ENCODE measurements at regions not wholly inside any gene's neighbourhood (a gene's known extent, or its start where the extent isn't known, plus 50 kb on each side); places are given as distances from the start of the nearest gene placed in this dataset.
A peak's percentile ranks its signal among the peaks of the same experiment; 100 is the strongest.

DNA sequence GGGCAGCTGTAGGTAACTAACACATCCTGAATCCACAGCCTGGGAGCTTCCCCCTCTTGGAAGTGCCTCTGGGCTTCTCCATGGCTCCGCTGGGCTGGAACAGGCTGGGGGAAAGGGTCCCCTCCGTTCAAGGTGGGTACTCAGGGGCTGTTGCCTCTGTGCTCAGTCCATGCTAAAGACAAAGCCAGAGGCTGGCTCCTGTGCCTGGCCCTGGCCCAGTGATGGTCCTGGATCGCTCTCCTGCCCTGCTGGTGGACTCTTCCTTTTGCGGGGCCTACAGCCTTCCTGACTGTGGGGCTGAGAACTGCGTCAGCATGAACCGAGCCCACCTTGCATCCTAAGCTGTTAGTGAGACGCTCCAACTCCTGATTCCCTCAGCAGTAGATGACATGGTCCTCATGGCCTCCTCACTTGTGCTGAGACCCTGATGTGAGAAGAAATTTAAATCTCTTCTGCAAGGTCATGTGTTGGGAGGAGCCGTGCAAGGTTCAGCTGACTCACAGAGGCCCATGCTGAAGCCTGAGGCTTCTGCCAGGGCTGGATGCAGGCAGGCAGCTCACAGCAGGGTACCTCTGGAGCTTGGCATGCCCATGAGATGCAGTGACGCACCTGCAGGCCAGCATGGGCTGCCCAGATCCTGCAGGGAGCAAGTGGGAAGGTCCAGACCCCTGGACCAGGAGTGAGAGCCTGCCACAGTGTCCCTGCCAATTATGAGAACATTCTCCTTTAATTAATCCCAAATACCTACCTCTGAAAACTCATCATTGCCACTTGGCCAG is 1285.5 kb downstream of the TBC1D22A start:
- no peak for DNase-seq (ENCODE audit: low read depth in 2 of 3, low spot score in 2 of 3)

DNA sequence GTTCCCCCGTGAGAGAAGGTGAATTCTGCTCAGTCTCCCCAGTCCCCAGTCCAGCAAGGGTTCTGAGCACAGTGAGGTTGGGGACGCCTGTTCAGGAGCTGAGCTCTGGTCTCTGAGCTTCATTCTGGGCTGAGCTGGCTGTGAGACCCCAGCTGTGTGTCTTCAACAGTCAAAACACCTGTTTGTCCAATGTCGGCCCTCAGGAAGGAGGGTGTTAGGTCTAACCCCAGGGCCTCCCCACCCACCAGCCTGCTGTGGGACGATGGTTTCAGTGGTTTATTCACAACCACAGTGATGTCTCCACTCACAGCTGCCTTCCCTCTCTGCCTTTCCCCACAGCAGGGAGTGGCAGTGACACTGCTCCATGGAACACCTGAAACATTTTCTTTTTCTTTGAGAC is 1282.9 kb downstream of the TBC1D22A start:
- peak in 1 of 3 donors; percentile 9 for DNase-seq (ENCODE audit: low read depth in 2 of 3, low spot score in 2 of 3)

DNA sequence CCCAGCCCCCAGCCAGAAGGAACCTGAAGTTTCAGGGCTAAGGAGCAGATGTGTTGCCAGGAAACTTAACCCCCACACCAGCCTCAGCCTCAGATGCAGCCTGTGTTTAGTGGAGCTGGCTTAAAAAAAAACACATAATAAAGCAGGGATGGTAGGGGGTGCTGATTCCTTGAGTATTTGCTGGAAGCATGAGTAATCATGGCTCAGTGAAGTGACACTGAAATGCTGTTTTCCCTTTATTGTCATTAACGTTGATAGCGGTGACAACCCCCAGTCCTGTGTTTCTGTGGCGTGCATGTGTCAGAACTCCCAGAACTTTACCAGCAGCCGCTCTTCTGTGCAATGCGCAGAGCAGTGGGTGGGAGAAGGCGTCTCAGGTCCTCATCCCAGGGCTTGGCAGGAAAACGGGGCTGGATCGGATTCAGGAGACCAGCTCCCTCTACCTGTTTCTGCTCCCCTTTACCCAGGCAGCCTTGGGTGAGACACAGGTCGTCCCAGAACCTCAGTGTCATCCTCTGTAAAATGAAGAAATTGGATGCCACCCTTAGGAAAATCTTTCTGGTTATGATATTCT is 1282.1 kb downstream of the TBC1D22A start:
- no peak for DNase-seq (ENCODE audit: low read depth in 2 of 3, low spot score in 2 of 3)

DNA sequence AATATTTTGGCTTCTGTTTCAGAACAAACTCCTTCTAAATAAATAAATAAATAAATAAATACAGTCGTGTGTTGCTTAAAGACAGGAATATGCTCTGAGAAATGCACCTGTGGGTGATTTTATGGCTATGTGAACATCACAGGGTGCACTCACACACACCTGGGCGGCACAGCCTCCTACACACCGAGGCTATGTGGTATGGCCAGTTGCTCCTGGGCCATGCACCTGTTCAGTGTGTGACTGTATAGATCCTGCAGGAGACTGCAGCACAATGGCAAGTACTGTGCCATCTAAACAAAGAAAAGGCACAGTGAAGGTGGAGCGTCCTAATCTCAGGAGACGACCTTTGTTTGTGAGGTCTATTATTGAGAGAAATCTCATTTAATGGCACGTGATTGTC is 1281.1 kb downstream of the TBC1D22A start:
- no peak for DNase-seq (ENCODE audit: low read depth in 2 of 3, low spot score in 2 of 3)

DNA sequence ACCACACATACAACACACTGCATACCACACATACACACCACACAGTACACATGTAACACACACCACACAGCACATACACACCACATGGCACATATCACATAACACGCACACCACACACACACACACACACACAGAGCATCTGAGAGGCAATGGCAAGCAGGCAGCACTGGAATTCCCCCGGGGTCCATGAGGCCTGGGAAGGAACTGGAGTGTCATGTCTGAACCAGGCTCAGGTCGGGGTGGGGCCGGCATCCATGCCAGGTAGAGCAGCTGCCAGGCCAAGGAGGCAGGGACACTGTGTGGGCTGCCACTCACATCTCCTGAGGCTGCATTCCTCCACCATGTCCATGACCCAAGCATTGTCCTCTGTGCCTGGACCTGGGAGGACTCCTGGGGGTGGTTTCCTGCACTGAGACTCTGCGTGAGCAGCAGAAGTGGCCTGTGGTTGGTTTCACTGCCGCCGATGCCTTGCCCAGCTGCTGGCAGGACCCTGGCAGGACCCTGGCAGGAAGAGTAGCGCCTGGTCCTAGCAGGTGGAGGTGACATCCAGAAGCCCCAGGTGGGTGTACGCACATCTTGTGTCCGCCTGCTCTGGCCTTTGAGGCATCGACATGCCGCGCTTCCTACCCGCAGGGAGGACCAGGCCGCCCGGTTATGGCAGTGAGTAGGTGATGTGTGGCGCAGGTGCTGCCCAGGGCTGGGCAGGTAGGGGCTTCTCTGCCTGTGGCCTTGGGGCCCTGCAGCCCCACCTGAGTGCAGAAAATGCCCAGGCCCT is 1280.4 kb downstream of the TBC1D22A start:
- DNase-seq (ENCODE audit: low read depth in 2 of 3, low spot score in 2 of 3) = no peak

DNA sequence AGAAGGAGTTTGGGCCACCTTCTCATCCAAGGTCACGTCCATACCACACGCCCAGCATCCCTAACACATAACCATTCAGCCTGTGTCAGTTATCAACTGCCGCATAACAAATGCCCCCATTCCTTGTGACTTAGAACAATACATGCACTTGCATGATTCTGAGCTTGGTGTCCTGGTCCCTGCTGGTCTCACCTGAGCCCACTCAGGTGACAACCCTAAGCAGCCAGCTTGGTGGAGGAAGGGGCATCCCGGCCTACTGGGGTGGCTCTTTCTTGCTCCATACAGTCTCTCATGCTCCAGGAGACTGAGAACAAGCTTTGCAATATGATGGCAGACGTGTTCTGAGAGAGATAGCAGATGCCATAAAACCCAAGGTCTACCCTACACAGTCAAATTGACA is 1276.9 kb downstream of the TBC1D22A start:
- DNase-seq (ENCODE audit: low read depth in 2 of 3, low spot score in 2 of 3) = no peak

DNA sequence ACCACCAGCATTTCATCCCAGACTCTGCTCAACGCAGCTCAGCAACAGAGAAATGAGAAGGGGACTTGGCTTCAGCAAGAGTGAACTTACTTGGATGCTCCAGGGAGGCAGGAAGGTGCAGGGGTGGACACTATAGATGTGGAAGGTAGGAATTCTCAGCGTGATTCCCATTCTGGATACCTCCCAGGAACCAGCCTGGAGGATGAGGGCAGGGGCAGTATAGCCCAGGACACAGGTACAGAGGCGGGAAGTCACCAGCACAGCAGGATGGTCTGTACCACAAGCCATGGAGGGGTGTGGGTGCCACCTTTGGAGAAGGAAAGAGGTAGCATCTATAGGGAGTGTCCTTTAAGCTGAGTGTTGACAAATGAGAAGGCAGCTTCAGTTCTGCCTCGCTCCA is 1275.2 kb downstream of the TBC1D22A start:
- DNase-seq (ENCODE audit: low read depth in 2 of 3, low spot score in 2 of 3) = no peak

DNA sequence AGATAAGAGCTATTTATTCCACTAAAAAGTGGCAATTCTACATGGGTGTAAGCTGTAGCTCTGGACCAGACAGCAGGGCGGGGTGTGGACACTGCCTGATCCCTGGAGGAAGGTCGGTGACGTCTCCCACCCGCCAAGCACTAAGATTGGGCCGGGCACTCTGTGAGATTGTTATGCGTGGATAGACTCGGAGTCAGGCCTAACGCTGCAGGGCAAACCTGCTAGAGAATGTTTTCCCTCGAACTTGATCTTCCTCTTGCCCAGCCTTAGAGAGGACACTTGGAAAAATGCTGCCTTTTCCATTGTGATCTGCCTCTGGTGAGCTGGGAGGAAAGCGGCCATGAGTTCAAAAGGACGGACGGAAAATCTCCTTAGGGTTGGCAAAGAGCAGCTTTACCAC is 1273.4 kb downstream of the TBC1D22A start:
- DNase-seq (ENCODE audit: low read depth in 2 of 3, low spot score in 2 of 3) = no peak

DNA sequence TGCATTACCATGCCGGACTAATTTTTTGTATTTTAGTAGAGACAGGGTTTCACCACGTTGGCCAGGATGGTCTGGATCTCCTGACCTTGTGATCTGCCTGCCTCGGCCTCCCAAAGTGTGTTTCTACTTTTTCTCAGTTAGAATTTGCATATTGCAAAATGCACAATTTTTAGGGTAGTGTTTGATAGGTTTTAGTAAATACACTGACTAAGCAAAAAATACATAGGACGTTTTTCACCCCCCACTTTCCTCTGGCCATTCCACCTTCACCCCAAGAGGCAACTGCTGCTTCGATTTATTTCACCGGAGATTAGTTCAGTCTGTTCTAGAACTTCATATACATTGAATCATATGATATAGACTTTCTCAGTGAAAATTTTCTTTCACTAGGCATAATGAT is 1269.1 kb downstream of the TBC1D22A start:
- no peak for DNase-seq (ENCODE audit: low read depth in 2 of 3, low spot score in 2 of 3)

DNA sequence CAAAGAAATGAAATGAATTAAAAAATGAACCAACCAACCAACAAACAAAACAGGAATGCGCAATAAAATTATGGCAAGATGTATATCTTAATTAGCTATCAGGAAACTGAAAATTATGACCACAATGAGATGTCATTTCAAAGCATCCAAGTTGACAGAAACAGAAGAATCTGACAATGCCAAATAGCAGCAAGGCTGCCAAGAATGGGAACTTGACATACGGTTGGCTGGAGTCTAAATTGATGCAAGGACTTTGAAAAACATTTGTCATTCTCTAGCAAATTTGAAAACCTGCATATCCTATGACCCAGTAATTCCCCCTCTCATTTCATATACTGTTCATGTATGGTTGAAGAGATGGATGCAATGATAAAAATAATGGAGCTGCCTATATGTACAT is 1262.6 kb downstream of the TBC1D22A start:
- DNase-seq (ENCODE audit: low read depth in 2 of 3, low spot score in 2 of 3) = no peak

DNA sequence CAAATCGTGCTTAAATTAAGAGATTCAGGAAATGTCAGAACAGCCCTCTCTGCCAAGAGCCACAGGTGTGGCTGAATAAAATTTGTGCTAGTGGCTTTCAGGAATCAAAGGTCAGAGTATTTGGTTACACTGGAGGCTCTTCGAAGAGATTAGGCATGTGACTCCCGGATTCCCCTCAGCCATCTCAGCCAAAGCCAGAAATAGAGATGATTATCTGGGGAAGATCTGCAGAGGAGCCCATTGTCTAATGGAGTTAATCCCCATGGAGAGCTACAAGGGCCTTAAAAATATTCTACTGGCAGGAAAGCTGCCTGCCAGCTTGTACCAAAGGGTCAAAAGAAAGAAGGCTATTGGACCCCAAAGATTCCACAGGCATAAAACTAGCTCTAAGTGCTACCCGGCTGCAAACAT is 1259.5 kb downstream of the TBC1D22A start:
- no peak for DNase-seq (ENCODE audit: low read depth in 2 of 3, low spot score in 2 of 3)

DNA sequence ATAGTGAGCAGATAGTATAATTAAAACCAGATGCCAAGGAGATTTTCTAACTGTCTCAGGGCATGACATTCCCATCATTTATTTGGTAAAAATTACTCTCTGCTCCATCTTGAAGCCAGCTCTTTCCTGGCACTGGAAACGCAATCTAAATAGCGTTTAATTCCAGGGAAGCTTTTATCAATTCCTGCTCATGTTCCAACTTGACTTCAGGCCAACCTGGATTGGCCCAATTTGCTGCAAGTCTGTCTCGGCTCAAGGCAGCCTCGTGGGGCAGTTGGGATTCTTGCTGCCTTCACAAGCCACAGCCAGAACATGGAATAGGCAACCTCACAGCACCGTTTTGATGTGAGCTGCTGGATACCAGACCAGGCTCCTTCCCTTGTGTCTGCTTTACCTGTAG is 1255.9 kb downstream of the TBC1D22A start:
- no peak for DNase-seq (ENCODE audit: low read depth in 2 of 3, low spot score in 2 of 3)

DNA sequence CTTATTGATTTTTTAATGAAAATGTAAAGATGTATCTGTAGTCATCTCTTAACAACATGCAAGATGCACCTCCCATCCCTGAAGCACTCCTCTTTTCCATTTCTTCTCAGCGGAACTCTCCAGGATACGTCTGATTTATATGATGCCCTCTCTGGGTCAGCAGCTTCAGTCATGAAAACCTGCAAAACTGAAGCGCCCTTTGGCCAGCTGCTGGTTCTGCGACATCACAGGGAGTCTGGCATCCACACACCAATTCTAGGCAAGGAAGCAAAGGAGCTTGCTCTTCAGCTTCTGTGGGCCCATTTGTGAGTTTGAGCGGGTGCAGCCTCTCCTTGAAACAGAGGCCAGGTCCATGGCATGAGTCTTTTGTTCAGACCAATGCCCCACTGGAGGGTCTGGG is 1253.3 kb downstream of the TBC1D22A start:
- no peak for DNase-seq (ENCODE audit: low read depth in 2 of 3, low spot score in 2 of 3)

DNA sequence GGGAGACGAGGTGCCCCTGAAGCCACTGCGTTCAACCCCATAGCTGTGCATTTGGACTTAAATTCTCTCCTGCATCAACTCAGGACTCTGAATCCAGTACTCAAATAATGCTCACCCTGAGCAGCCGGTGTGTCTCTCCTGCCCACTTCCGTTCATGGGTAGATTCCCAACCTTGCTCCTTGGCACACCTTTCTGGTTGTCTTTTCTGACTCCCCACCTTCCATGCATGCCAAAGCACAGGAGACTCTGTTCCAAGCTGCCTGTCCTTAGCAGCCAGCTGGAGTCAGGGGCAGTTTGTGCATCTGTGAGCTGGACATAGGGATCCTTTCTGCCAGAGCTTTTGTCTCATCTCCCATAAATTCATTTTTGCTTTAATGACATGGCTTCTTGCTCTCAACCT is 1242.5 kb downstream of the TBC1D22A start:
- no peak for DNase-seq (ENCODE audit: low read depth in 2 of 3, low spot score in 2 of 3)

DNA sequence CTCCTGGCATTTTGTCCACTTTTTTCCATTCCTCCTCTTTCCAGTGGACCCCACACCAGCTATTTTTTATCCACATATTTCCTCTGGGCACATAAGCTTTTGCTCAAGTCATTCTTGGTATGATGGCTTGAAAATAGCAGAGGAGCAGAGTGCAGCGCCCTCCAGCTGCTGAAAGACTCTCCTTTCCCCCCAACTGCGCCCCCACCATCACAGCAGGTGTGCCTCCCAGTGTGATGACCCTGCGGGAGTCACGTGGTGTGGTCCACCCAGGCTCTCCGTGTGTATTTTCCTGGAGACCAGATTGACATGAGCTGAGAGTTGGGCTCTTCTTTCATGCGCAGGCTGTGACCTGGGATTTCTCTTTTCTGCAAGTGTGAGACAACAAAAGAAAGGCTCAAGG is 1241.6 kb downstream of the TBC1D22A start:
- no peak for DNase-seq (ENCODE audit: low read depth in 2 of 3, low spot score in 2 of 3)

DNA sequence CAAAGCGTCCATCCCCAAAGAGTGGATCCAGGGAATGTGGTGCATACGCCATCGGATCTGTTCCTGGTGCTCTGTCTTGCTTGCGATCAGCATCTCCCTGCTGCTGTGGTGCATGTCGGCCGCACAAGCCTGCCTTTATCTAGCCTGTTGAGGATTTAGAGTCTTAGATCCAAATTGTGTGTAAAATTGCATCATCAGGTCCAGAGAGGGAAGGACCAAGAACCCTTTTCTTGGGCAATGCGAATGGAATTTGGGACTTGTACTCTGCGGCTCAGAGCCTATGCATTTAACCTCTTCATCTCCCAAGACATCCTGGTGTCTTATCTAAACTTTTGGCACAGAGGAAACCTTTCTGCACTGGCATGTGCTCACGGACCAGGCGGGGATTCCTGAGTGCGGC is 1238.7 kb downstream of the TBC1D22A start:
- DNase-seq (ENCODE audit: low read depth in 2 of 3, low spot score in 2 of 3) = no peak

DNA sequence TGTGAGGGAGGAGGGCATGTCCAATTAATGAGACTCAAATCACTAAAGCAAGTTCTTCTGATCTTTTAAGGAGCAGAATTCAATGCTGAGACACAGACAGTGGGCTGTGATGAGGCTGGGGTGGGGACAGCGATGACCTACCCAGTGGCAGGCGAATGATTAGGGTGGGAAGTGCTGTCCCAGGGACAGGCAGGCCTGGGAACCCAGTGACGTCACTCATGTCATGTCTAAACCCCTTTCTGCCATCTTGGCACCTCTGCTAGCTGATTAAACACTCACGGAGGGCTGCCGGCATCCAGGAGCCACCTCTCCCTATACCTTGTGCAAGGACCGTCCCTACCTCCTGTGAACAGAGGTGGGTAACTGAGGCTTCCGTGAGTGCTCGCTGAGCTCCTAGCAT is 1235.2 kb downstream of the TBC1D22A start:
- no peak for DNase-seq (ENCODE audit: low read depth in 2 of 3, low spot score in 2 of 3)

DNA sequence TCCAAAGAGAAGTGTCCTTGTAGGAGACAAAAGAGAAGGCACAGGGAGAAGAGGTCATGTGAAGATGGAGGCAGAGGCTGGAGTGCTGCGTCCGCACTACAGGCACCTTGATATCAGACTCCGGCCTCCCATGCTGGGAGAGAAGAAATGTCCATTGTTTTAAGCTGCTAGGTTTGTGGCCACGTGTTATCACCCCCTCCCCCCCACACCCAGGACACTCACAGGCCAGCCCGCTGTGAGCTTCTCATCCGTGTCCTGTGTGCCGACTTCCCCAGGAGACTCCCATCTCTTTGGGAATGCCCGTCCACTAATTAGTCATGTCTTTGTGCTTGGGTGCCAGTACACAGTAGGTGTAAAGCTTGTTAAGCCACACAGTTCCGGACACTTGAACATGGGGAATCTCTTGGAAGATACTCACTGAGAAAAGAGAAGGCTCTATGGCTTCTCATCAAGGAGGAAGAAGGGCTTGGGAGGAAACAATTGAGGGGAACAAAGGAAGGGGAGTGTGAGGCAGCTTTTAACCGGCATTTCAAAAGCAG is 1234.7 kb downstream of the TBC1D22A start:
- no peak for DNase-seq (ENCODE audit: low read depth in 2 of 3, low spot score in 2 of 3)

DNA sequence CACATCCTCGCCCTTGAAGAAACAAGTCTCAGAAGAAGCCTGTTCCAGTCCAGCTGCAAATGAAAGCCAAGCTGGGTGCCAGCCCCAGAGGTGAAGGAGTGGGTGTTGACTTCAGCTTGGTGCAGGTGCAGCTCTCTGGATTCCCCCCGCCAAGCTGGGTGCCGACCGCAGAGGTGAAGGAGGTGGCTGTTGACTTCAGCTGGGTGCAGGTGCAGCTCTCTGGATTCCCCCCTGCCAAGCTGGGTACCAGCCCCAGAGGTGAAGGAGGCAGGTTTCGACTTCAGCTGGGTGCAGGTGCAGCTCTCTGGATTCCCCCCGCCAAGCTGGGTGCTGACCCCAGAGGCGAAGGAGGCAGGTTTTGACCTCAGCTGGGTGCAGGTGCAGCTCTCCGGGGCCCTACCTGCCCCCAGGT is 1234.0 kb downstream of the TBC1D22A start:
- no peak for DNase-seq (ENCODE audit: low read depth in 2 of 3, low spot score in 2 of 3)

DNA sequence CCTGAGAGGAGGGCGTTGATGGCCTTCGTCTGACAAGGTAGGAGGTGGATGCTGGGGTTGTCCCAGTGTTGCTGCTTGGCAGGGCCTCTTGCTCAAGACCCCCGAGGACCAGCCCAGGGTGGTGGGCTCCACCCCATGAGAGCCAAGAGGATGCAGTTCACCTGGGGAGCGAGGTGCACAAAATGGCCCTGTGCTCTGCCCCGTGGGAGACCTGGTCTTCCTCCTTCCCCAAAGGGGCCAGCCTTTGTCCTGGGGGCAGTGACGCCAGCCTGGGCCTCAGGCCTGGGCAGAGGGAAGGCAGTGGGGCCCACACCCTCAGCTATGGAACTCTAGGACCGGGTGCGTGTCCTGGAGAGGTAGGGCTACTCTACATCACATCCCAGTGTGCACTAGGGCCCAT is 1233.3 kb downstream of the TBC1D22A start:
- no peak for DNase-seq (ENCODE audit: low read depth in 2 of 3, low spot score in 2 of 3)

DNA sequence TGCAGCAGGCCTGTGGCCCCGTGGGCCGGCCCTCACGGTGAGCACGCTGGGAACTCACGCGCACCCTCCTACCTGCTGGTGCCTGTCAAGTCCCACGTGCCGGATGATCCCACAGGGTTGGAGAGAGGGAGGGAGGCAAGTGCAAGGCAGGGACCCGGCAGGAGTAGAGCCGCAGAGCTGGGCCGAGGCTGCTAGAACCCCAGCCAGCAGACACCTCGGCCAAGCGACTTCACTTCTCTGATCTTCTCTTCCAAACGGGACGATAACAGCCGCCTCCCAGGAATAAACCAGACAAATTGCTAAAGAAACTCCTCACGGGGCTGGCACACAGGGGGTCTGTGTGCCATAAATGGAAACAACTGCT is 1232.8 kb downstream of the TBC1D22A start:
- DNase-seq (ENCODE audit: low read depth in 2 of 3, low spot score in 2 of 3) = no peak

Data from hematopoietic multipotent progenitor cell (in vitro differentiated cells).